IMR-90 (cell line): ENCODE measurements at regions not wholly inside any gene's neighbourhood (a gene's known extent, or its start where the extent isn't known, plus 50 kb on each side); places are given as distances from the start of the nearest gene placed in this dataset.

ENCODE experiments used
- ATAC-seq: fragments of 200-7000 bp; cut with Tn5 transposase; 2 replicates; pipeline ENCODE4 v1.9.1; 2020; ENCODE audit warnings: low read depth, mild to moderate bottlenecking, moderate library complexity
- BruUV-seq: library from RNA; stranded (reverse); fragments of 400-500 nt; replicated peaks from 2 replicates; lab custom pipeline; 2021; lab: Mats Ljungman, UMichigan
- CTCF ChIA-PET: fragments of 300-600 bp; formaldehyde crosslinking; extraction: SDS; loops from one replicate; lab custom pipeline; 2021; ENCODE audit warnings: antibody characterized with exemption; lab: Yijun Ruan, JAX
- POLR2A ChIA-PET: fragments of 300-600 bp; sonication (Branson Sonifier 250); formaldehyde crosslinking; loops from one replicate; lab custom pipeline; 2022; ENCODE audit warnings: antibody characterized with exemption; ENCODE audit not compliant: unreplicated experiment; lab: Charles Lee
- DNase-seq: peaks from one replicate; pipeline ENCODE4 v3.0.0; 2013
- H2AFZ ChIP-seq: replicated peaks from 2 replicates; pipeline ENCODE3; 2013; ENCODE audit warnings: low read length, mild to moderate bottlenecking; ENCODE audit not compliant: poor library complexity
- H2AK5ac ChIP-seq: 2 replicates; pipeline ENCODE4 v1.6.1; 2013; ENCODE audit warnings: low read depth, low read length, inconsistent platforms
- H2AK9ac ChIP-seq: replicated peaks from 2 replicates; pipeline ENCODE3; 2013; ENCODE audit warnings: mild to moderate bottlenecking, low read depth, low read length, moderate library complexity; ENCODE audit not compliant: poor library complexity
- H2BK120ac ChIP-seq: 2 replicates; pipeline ENCODE4 v1.6.1; 2013; ENCODE audit warnings: low read depth, low read length, inconsistent platforms
- H2BK15ac ChIP-seq: 3 replicates; pipeline ENCODE4 v1.6.1; 2013; ENCODE audit warnings: low read depth, low read length, inconsistent platforms
- H2BK20ac ChIP-seq: 2 replicates; pipeline ENCODE4 v1.6.1; 2013; ENCODE audit warnings: low read depth, mild to moderate bottlenecking, inconsistent platforms, low read length, moderate library complexity
- H2BK5ac ChIP-seq: 2 replicates; pipeline ENCODE4 v1.6.1; 2013; ENCODE audit warnings: mild to moderate bottlenecking, low read depth, low read length, inconsistent platforms; ENCODE audit not compliant: poor library complexity, severe bottlenecking
- H3K14ac ChIP-seq: replicated peaks from 2 replicates; pipeline ENCODE4 v1.6.1; 2013; ENCODE audit warnings: low read depth, low read length, inconsistent platforms
- H3K18ac ChIP-seq: 2 replicates; pipeline ENCODE4 v1.6.1; 2013; ENCODE audit warnings: low read depth, low read length, control low read depth
- H3K23ac ChIP-seq: 2 replicates; pipeline ENCODE4 v1.6.1; 2013; ENCODE audit warnings: low read depth, low read length, inconsistent platforms
- H3K27ac ChIP-seq: 2 replicates; pipeline ENCODE4 v1.5.1; 2013; ENCODE audit warnings: mild to moderate bottlenecking, control low read depth, low read length; ENCODE audit not compliant: insufficient read depth
- H3K27me3 ChIP-seq: 2 replicates; pipeline ENCODE4 v1.6.1; 2013; ENCODE audit warnings: low read length; ENCODE audit not compliant: control insufficient read depth, insufficient read depth
- H3K36me3 ChIP-seq: 2 replicates; pipeline ENCODE4 v1.6.1; 2013; ENCODE audit warnings: low read length, mixed read lengths; ENCODE audit not compliant: control insufficient read depth, insufficient read depth
- H3K4ac ChIP-seq: 2 replicates; pipeline ENCODE4 v1.6.1; 2013; ENCODE audit warnings: low read depth, low read length, inconsistent platforms
- H3K4me1 ChIP-seq: 2 replicates; pipeline ENCODE4 v1.6.1; 2013; ENCODE audit warnings: low read length, mixed read lengths; ENCODE audit not compliant: control insufficient read depth, insufficient read depth
- H3K4me2 ChIP-seq: 2 replicates; pipeline ENCODE4 v1.6.1; 2013; ENCODE audit warnings: low read depth, mild to moderate bottlenecking, control low read depth, low read length, moderate library complexity
- H3K4me3 ChIP-seq: 2 replicates; pipeline ENCODE4 v1.5.1; 2013; ENCODE audit warnings: low read depth, mild to moderate bottlenecking, control low read depth, low read length, moderate library complexity; ENCODE audit not compliant: insufficient read depth
- H3K56ac ChIP-seq: 2 replicates; pipeline ENCODE4 v1.6.1; 2013; ENCODE audit warnings: low read length, inconsistent platforms; ENCODE audit not compliant: insufficient read depth; ENCODE audit errors: extremely low read depth
- H3K79me1 ChIP-seq, 2 experiments: 2 replicates each; pipeline ENCODE4 v1.6.1; 2013; ENCODE audit warnings: low read length in 2 of 2, inconsistent platforms in 1 of 2, low read depth in 1 of 2
- H3K9ac ChIP-seq: 2 replicates; pipeline ENCODE4 v1.6.1; 2013; ENCODE audit warnings: low read depth, low read length, control low read depth
- H3K9me1 ChIP-seq: 2 replicates; pipeline ENCODE4 v1.6.1; 2013; ENCODE audit warnings: low read length, inconsistent platforms; ENCODE audit not compliant: insufficient read depth
- H3K9me3 ChIP-seq: 2 replicates; pipeline ENCODE4 v1.6.1; 2013; ENCODE audit warnings: low read length; ENCODE audit not compliant: control insufficient read depth, insufficient read depth
- H4K20me1 ChIP-seq: 2 replicates; pipeline ENCODE4 v1.6.1; 2013; ENCODE audit warnings: low read length, inconsistent platforms; ENCODE audit not compliant: insufficient read depth
- H4K5ac ChIP-seq: 2 replicates; pipeline ENCODE4 v1.6.1; 2013; ENCODE audit warnings: mild to moderate bottlenecking, low read depth, low read length, control low read depth
- H4K8ac ChIP-seq, 2 experiments: 2 replicates each; pipeline ENCODE4 v1.6.1; 2013; ENCODE audit warnings: low read depth in 2 of 2, low read length in 2 of 2, control low read depth in 1 of 2, inconsistent platforms in 1 of 2
- H4K91ac ChIP-seq: 2 replicates; pipeline ENCODE4 v1.6.1; 2013; ENCODE audit warnings: low read depth, low read length, inconsistent platforms; ENCODE audit not compliant: insufficient read depth
- CHD1 ChIP-seq: IDR thresholded peaks from 2 replicates; pipeline ENCODE4 v1.6.1; 2012; ENCODE audit warnings: low read depth, low read length, improper control_type of control experiment
- CTCF ChIP-seq: conservative IDR thresholded peaks from 2 replicates; pipeline ENCODE4 v1.5.1; 2012; ENCODE audit warnings: mild to moderate bottlenecking, low read depth, low read length, improper control_type of control experiment
- MXI1 ChIP-seq: IDR thresholded peaks from 2 replicates; pipeline ENCODE4 v1.6.1; 2012; ENCODE audit warnings: low read depth, mild to moderate bottlenecking, low read length, moderate library complexity, borderline replicate concordance
- POLR2A ChIP-seq: IDR thresholded peaks from 2 replicates; pipeline ENCODE4 v1.6.1; 2012; ENCODE audit warnings: mild to moderate bottlenecking, low read depth, low read length
- RAD21 ChIP-seq: IDR thresholded peaks from 2 replicates; pipeline ENCODE4 v1.6.1; 2012; ENCODE audit warnings: low read length, improper control_type of control experiment
- RCOR1 ChIP-seq: IDR thresholded peaks from 2 replicates; pipeline ENCODE4 v1.6.1; 2012; ENCODE audit warnings: mild to moderate bottlenecking, low read length, improper control_type of control experiment; ENCODE audit not compliant: insufficient replicate concordance
- USF2 ChIP-seq: fragments of 150-350 bp; IDR thresholded peaks from 2 replicates; pipeline ENCODE4 v1.6.1; 2017; ENCODE audit warnings: mild to moderate bottlenecking, antibody characterized with exemption, low read length, low read depth
- WGBS, 2 experiments: methylation state at CpG; one replicate each; pipeline versions ENCODE4 v1.1.5 to v1.1.7; 2013; ENCODE audit warnings: missing lambda C conversion rate in 2 of 2; ENCODE audit not compliant: insufficient read length in 1 of 2; ENCODE audit errors: extremely low coverage in 2 of 2; 5-methylcytosine and 5-hydroxymethylcytosine counted together
- dilution Hi-C: fragments of 300-500 bp; cut with HindIII; formaldehyde crosslinking; loops from one replicate; pipeline ENCODE4 v1.14.3; 2018; ENCODE audit warnings: low sequenced_read_pairs; ENCODE audit not compliant: unreplicated experiment
- in situ Hi-C: fragments of 300-500 bp; cut with MboI; formaldehyde crosslinking; loops from 3 replicates; pipeline ENCODE4 v1.14.3; 2019; ENCODE audit warnings: low sequenced_read_pairs, inconsistent platforms, mixed read lengths
- intact Hi-C: fragments of 100-400 bp; cut with micrococcal nuclease; formaldehyde crosslinking; loops from 2 replicates; pipeline ENCODE4 v1.10.0; 2022

- Histone ChIP-seq H4K20me1 (no peaks in the 10 kb centered on the region), H3K4ac (no peak overlapping the region), H2AFZ (no peak overlapping the region), H3K9me1 (no peaks in the 10 kb centered on the region), H3K27ac (no peak overlapping the region), H4K8ac (no peak overlapping the region), H2AK5ac (no peak overlapping the region), H2BK15ac (no peak overlapping the region), H4K5ac (no peak overlapping the region), H2BK120ac (no peak overlapping the region), H3K36me3 (no peaks in the 10 kb centered on the region), H3K23ac (no peak overlapping the region), H3K14ac (no peak overlapping the region), H4K91ac (no peak overlapping the region), H3K9ac (no peak overlapping the region), H3K9me3 (peaks cover 25% of the 10 kb centered on the region), H3K27me3 (no peaks in the 10 kb centered on the region), H3K4me3 (no peak overlapping the region), H3K56ac (no peak overlapping the region), H3K18ac (no peak overlapping the region), H2AK9ac (no peak overlapping the region), H3K4me2 (no peak overlapping the region), H3K4me1 (no peaks in the 10 kb centered on the region), H3K79me1 (no peaks in the 10 kb centered on the region), H2BK5ac (no peak overlapping the region), H2BK20ac (no peak overlapping the region)
- no peak for ATAC-seq
- no TSS peak for BruUV-seq
- ChIA-PET CTCF (no interaction called here), POLR2A (no interaction called here)
- in situ Hi-C loops = no loop called here
- WGBS, 2 experiments = no CpG with 5 or more reads among the region's 2 CpGs
- intact Hi-C loops = no loop called here
- TF ChIP-seq MXI1 = no peak
- no peak for TF ChIP-seq USF2
- no peak for TF ChIP-seq CHD1
- TF ChIP-seq RCOR1 = no peak
- no peak for TF ChIP-seq RAD21
- no peak for TF ChIP-seq POLR2A
- no peak for TF ChIP-seq CTCF
- dilution Hi-C loops = no loop called here
- no peak for DNase-seq
Observed at GRCh38 chr1:34405266-34405959, 228.7 kb downstream of the C1orf94 start.
